Fibroblast of the aortic adventitia (primary cell): ENCODE measurements at regions not wholly inside any gene's neighbourhood (a gene's known extent, or its start where the extent isn't known, plus 50 kb on each side); places are given as distances from the start of the nearest gene placed in this dataset.

ENCODE experiments used
- DNase-seq: peaks from one replicate; pipeline ENCODE4 v3.0.0-alpha.2; 2010; ENCODE audit warnings: low read depth
- H3K4me3 ChIP-seq: 2 replicates; pipeline ENCODE4 v1.5.1; 2011; ENCODE audit warnings: low read depth, mild to moderate bottlenecking, control low read depth, low read length, moderate library complexity
- TF ChIP-seq, protein P1 (sequence below): IDR thresholded peaks from 2 replicates; pipeline ENCODE4 v1.5.1; 2011; ENCODE audit warnings: mild to moderate bottlenecking, low read length, control low read depth, inconsistent platforms; ENCODE audit not compliant: insufficient read depth

- TF ChIP-seq, protein P1, sequence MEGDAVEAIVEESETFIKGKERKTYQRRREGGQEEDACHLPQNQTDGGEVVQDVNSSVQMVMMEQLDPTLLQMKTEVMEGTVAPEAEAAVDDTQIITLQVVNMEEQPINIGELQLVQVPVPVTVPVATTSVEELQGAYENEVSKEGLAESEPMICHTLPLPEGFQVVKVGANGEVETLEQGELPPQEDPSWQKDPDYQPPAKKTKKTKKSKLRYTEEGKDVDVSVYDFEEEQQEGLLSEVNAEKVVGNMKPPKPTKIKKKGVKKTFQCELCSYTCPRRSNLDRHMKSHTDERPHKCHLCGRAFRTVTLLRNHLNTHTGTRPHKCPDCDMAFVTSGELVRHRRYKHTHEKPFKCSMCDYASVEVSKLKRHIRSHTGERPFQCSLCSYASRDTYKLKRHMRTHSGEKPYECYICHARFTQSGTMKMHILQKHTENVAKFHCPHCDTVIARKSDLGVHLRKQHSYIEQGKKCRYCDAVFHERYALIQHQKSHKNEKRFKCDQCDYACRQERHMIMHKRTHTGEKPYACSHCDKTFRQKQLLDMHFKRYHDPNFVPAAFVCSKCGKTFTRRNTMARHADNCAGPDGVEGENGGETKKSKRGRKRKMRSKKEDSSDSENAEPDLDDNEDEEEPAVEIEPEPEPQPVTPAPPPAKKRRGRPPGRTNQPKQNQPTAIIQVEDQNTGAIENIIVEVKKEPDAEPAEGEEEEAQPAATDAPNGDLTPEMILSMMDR = no peak
- no peak overlapping the region for H3K4me3 ChIP-seq
- no peak for DNase-seq
Observed at GRCh38 chr1:78829644-78830043, 176.9 kb downstream of the ADGRL4 start.

- peak; percentile 24 for DNase-seq
- TF ChIP-seq, protein P1 = no peak
- no peak overlapping the region for H3K4me3 ChIP-seq
Observed at GRCh38 chr1:78830321-78830720, 176.2 kb downstream of the ADGRL4 start.

DNA sequence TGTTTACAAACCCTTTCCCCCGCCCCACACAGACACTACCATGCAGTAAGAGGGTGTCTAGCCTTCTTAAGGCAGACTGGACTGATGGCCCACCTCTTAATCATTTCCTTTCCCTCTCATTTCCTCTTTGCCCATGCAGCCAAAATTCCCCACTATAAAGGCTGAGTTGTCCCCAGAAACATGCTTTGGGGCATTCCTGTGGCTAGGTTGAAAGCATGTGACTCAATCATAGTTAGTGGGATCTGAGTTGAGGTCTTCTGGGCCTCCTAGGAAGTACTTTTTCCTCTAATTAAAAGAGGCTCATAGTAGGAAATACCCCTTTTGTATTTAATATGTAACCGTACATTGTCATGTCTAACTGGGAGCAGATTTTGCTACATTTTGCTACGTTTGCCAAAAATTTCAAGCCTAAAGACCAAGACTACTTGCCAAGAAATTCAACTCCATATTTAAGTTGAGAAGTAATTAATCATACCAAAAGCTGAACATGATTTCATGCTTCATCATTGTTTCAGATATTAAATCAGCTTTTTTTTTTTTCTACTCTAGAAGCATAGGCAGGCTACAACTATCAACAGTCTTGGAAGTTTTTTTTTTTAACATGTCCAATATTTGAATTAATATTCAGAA, 174.7 kb downstream of the ADGRL4 start:
- TF ChIP-seq, protein P1 = no peak

DNA sequence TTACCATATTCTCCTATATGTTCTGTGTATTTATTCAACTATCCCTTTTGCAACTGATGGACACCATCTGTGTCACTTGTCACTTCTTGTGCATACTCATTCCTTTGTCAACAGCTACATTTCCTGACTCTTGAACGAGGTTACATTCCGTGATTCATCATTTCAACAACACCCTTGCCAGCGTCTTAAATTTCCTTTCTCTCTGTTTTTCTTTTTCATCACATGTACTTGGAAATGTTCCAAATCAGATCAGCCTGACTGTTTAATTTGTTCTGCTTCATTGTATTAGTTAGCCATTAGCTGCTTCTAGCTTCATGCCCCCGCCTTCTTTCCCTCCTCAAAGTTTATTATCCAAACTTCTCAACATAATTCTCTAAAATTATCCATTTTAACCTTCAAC, 173.0 kb downstream of the ADGRL4 start:
- H3K4me3 ChIP-seq = no peak overlapping the region
- TF ChIP-seq, protein P1 = no peak
- DNase-seq = peak; percentile 77

More for the DNA sequence above, 174.7 kb downstream of the ADGRL4 start:
- no peak overlapping the region for H3K4me3 ChIP-seq
- DNase-seq = peak; percentile 95

GRCh38 chr1:78834201-78834741, 172.3 kb downstream of the ADGRL4 start:
- no peak for DNase-seq
- H3K4me3 ChIP-seq = no peak overlapping the region
- TF ChIP-seq, protein P1 = no peak

GRCh38 chr1:78836726-78837125, 169.8 kb downstream of the ADGRL4 start:
- peak; percentile 44 for DNase-seq
- no peak overlapping the region for H3K4me3 ChIP-seq
- TF ChIP-seq, protein P1 = no peak
